ENCODE measurements at regions not wholly inside any gene's neighbourhood (a gene's known extent, or its start where the extent isn't known, plus 50 kb on each side); places are given as distances from the start of the nearest gene placed in this dataset.

DNA sequence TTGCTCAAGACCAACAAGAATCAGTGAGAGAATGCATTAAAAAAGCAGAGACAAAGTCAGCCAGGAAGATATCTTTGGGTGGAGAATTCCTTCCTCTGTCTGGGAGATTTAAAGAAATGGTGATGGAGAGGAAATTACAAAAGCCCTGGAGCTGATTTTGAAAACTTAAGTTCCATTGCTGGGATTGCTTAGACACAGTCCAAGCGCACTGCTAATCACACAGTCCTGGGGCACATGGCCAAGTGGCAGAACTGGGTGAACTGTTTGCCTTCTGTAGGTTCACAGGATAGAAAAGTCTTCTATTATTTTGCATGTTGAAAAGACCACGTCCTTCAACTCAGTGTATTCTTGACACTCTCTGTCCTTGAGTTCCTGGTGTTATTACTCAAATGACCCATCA is 284.9 kb upstream of the FBXL7 start:
- no peak for DNase-seq (ENCODE audit: low spot score)
- no peaks in the 10 kb centered on the region for H3K79me2 ChIP-seq
- H3K36me3 ChIP-seq (replicated peaks; ENCODE audit: insufficient read depth, low read depth) = no peaks in the 10 kb centered on the region
- no peaks in the 10 kb centered on the region for H3K9me2 ChIP-seq (replicated peaks; ENCODE audit: insufficient read depth)
- H3K4me1 ChIP-seq (ENCODE audit: insufficient read depth) = no peaks in the 10 kb centered on the region
- no peaks in the 10 kb centered on the region for H3K9me3 ChIP-seq (ENCODE audit: low read depth)
- H2AFZ ChIP-seq = no peak overlapping the region
- H4K20me1 ChIP-seq (ENCODE audit: insufficient read depth, poor library complexity, severe bottlenecking) = no peaks in the 10 kb centered on the region
- 71% methylated on average over 2 of the region's 2 CpGs for WGBS (ENCODE audit: low lambda C conversion rate, missing lambda C conversion rate)
- H3K27ac ChIP-seq = no peak overlapping the region
- no peaks in the 10 kb centered on the region for H3K27me3 ChIP-seq
- no peak overlapping the region for H3K4me2 ChIP-seq
- H3K4me3 ChIP-seq = no peak overlapping the region
- TF ChIP-seq EZH2phosphoT487 (IDR thresholded peaks at IDR 0.05; ENCODE audit: low read depth, severe bottlenecking, unreplicated experiment) = no peak
- TF ChIP-seq EZH2 (IDR thresholded peaks at IDR 0.05; ENCODE audit: borderline replicate concordance) = no peak
- TF ChIP-seq, protein P1, sequence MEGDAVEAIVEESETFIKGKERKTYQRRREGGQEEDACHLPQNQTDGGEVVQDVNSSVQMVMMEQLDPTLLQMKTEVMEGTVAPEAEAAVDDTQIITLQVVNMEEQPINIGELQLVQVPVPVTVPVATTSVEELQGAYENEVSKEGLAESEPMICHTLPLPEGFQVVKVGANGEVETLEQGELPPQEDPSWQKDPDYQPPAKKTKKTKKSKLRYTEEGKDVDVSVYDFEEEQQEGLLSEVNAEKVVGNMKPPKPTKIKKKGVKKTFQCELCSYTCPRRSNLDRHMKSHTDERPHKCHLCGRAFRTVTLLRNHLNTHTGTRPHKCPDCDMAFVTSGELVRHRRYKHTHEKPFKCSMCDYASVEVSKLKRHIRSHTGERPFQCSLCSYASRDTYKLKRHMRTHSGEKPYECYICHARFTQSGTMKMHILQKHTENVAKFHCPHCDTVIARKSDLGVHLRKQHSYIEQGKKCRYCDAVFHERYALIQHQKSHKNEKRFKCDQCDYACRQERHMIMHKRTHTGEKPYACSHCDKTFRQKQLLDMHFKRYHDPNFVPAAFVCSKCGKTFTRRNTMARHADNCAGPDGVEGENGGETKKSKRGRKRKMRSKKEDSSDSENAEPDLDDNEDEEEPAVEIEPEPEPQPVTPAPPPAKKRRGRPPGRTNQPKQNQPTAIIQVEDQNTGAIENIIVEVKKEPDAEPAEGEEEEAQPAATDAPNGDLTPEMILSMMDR (IDR thresholded peaks at IDR 0.05; ENCODE audit: poor library complexity) = no peak

DNA sequence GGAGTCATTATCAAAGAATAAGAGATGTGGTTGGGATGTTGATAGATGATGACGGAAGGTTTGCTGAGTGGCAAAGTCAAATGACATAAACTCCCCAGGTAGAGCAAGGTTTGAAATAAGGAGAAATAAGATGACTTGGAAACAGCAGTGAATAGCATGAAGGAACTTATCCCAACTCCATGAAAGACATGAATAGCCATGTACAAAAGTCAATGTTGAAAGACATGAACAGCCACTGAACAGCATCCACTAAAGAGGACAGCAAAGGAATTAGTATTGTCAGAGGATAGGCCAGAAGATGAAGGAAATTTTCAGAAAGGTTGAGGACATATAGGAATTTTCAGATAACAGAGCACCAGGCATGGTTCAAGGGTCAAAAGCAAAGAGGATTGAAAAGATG is 286.0 kb upstream of the FBXL7 start:
- Histone ChIP-seq H3K9me2 (replicated peaks; ENCODE audit: insufficient read depth) (no peaks in the 10 kb centered on the region), H4K20me1 (ENCODE audit: insufficient read depth, poor library complexity, severe bottlenecking) (no peaks in the 10 kb centered on the region), H3K4me1 (ENCODE audit: insufficient read depth) (no peaks in the 10 kb centered on the region), H3K4me2 (no peak overlapping the region), H3K79me2 (no peaks in the 10 kb centered on the region), H3K27ac (no peak overlapping the region), H3K9me3 (ENCODE audit: low read depth) (no peaks in the 10 kb centered on the region), H2AFZ (no peak overlapping the region), H3K4me3 (no peak overlapping the region), H3K36me3 (replicated peaks; ENCODE audit: insufficient read depth, low read depth) (no peaks in the 10 kb centered on the region), H3K27me3 (no peaks in the 10 kb centered on the region)
- no peak for TF ChIP-seq EZH2 (IDR thresholded peaks at IDR 0.05; ENCODE audit: borderline replicate concordance)
- TF ChIP-seq, protein P1 (IDR thresholded peaks at IDR 0.05; ENCODE audit: poor library complexity) = no peak
- no peak for TF ChIP-seq EZH2phosphoT487 (IDR thresholded peaks at IDR 0.05; ENCODE audit: low read depth, severe bottlenecking, unreplicated experiment)
- DNase-seq (ENCODE audit: low spot score) = no peak
- 96% methylated on average over 1 of the region's 1 CpG for WGBS (ENCODE audit: low lambda C conversion rate, missing lambda C conversion rate)

DNA sequence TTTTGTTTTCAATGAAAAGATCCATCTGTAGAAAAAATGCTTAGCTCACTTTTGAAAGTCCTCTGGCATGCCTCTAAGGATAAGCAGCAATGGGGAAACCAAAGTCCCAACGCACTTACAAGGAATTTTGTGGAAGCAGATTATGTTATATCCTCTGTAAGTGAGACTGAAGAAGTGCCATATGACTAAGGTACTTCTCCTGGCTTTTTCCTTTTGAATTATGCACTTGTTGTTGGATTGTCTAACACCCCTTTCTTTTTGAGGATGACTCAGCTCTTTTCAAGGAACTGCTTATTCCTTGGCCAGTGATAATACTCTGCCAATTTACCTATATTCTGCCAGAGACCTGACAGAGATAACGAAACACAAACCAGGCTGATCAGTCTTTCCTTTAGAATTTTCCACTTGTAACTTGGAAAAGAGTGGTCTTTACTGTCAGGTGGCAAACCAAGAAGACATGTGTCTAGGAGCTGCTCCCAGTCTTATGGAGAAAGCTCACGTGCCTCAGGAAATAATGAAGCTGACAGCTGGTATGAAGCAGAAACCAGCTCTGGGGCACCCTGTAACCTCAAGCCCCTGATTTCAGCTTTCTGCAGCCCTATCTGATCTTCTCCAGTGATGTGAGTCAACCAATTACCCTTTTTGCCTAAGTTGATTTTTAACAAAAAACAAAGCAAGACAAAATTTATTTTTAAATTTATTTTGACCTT is 290.8 kb upstream of the FBXL7 start:
- H3K36me3 ChIP-seq (replicated peaks; ENCODE audit: insufficient read depth, low read depth) = no peaks in the 10 kb centered on the region
- no peak overlapping the region for H2AFZ ChIP-seq
- no peak overlapping the region for H3K4me2 ChIP-seq
- H3K9me3 ChIP-seq (ENCODE audit: low read depth) = no peaks in the 10 kb centered on the region
- no peaks in the 10 kb centered on the region for H3K4me1 ChIP-seq (ENCODE audit: insufficient read depth)
- no peaks in the 10 kb centered on the region for H3K9me2 ChIP-seq (replicated peaks; ENCODE audit: insufficient read depth)
- DNase-seq (ENCODE audit: low spot score) = no peak
- H3K27ac ChIP-seq = no peak overlapping the region
- no peaks in the 10 kb centered on the region for H3K79me2 ChIP-seq
- TF ChIP-seq EZH2phosphoT487 (IDR thresholded peaks at IDR 0.05; ENCODE audit: low read depth, severe bottlenecking, unreplicated experiment) (no peak), EZH2 (IDR thresholded peaks at IDR 0.05; ENCODE audit: borderline replicate concordance) (no peak)
- TF ChIP-seq, protein P1 (IDR thresholded peaks at IDR 0.05; ENCODE audit: poor library complexity) = no peak
- 59% methylated on average over 3 of the region's 3 CpGs for WGBS (ENCODE audit: low lambda C conversion rate, missing lambda C conversion rate)
- no peaks in the 10 kb centered on the region for H4K20me1 ChIP-seq (ENCODE audit: insufficient read depth, poor library complexity, severe bottlenecking)
- no peak overlapping the region for H3K4me3 ChIP-seq
- no peaks in the 10 kb centered on the region for H3K27me3 ChIP-seq
